PC-9 (cell line): ENCODE measurements at regions not wholly inside any gene's neighbourhood (a gene's known extent, or its start where the extent isn't known, plus 50 kb on each side); places are given as distances from the start of the nearest gene placed in this dataset.

Experiments used
- EZH2 ChIP-seq: fragments of 200-600 bp; sonication (generic); IDR thresholded peaks from 2 replicates; pipeline ENCODE4 v1.8.0; 2017; ENCODE audit warnings: antibody characterized with exemption, low read depth
- TF ChIP-seq, protein P1 (sequence below): fragments of 200-600 bp; sonication (generic); conservative IDR thresholded peaks from 2 replicates; pipeline ENCODE4 v1.6.1; 2017; ENCODE audit warnings: mixed run types, antibody characterized with exemption, mild to moderate bottlenecking, moderate library complexity

DNA sequence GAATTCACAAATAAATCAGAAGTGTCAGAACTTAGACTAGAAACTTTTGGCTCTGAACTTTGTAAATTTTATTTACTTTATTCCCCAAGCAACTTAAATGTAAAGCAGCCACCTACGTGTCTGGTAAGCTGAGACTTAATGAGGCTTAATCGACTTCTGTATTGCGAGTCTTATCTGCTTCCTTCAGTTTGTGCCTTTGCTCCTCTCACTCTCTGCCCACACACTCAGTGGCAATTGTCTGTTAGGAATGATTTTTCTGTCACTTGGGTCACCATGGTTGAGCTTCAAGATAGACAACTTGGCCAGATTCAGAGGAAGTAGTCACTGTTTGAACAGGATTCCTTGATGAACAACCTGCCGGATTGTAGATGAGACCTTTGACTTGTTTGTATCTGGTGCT, 691.4 kb upstream of the FSHR start:
- TF ChIP-seq, protein P1, sequence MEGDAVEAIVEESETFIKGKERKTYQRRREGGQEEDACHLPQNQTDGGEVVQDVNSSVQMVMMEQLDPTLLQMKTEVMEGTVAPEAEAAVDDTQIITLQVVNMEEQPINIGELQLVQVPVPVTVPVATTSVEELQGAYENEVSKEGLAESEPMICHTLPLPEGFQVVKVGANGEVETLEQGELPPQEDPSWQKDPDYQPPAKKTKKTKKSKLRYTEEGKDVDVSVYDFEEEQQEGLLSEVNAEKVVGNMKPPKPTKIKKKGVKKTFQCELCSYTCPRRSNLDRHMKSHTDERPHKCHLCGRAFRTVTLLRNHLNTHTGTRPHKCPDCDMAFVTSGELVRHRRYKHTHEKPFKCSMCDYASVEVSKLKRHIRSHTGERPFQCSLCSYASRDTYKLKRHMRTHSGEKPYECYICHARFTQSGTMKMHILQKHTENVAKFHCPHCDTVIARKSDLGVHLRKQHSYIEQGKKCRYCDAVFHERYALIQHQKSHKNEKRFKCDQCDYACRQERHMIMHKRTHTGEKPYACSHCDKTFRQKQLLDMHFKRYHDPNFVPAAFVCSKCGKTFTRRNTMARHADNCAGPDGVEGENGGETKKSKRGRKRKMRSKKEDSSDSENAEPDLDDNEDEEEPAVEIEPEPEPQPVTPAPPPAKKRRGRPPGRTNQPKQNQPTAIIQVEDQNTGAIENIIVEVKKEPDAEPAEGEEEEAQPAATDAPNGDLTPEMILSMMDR, result no peak
- TF ChIP-seq EZH2, result no peak
